Stimulated activated naive CD8-positive, alpha-beta T cell treated with anti-CD3 and anti-CD28 coated beads, Interleukin-15, amount 100 ng/mL, for 72 hours (primary cell): ENCODE measurements at regions not wholly inside any gene's neighbourhood (a gene's known extent, or its start where the extent isn't known, plus 50 kb on each side); places are given as distances from the start of the nearest gene placed in this dataset.
"Not testable (repeated sequence)": the region's sequence is repeated elsewhere in the genome, so short reads cannot be mapped to it uniquely, and the experiment has no call there.

Experiments
- ATAC-seq: fragments of 150-1000 bp; cut with Tn5 transposase; 2 replicates; pipeline ENCODE4 v1.10.0; 2021; ENCODE audit warnings: mild to moderate bottlenecking, moderate library complexity
- DNase-seq, 2 donors: peaks; one replicate each; pipeline ENCODE4 v3.0.0; 2021 to 2022
- H3K27ac Mint-ChIP-seq, 2 donors: one replicate each; pipeline ENCODE4 v1.8.0; 2022; ENCODE audit warnings: mild to moderate bottlenecking in 2 of 2, mixed read lengths in 2 of 2, moderate library complexity in 2 of 2
- H3K27me3 Mint-ChIP-seq: one replicate; pipeline ENCODE4 v1.8.0; 2022; ENCODE audit warnings: mixed read lengths
- H3K4me1 Mint-ChIP-seq: one replicate; pipeline ENCODE4 v1.8.0; 2022; ENCODE audit warnings: mild to moderate bottlenecking, mixed read lengths
- H3K4me3 Mint-ChIP-seq, 2 donors: one replicate each; pipeline ENCODE4 v1.8.0; 2022; ENCODE audit warnings: mild to moderate bottlenecking in 2 of 2, mixed read lengths in 2 of 2, moderate library complexity in 1 of 2
- H3K9me3 Mint-ChIP-seq, 2 donors: one replicate each; pipeline ENCODE4 v1.8.0; 2022; ENCODE audit warnings: mixed read lengths in 2 of 2

DNA sequence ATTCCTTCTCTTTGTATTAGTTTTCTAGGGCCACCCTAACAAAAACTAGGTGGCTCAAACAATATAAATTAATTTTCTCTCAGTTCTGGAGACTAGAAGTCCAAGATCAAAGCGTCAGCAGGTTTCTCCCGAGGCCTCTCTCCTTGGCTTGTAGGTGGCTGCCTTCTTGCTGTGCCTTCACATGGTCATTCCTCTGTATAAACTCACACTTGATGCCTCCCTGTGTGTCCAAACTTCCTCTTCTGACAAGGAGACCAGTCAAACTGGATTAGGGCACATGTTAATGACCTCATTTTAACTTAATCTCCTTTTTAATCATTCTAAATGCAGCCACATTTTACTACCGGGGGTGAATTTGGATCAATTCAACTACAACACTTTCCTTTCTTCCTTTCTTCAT, 691.1 kb downstream of the DIPK2A start:
- Mint-ChIP-seq H3K9me3 (peaks cover 21 to 30% of the 10 kb centered on the region in 2 donors), H3K4me3 (no peak overlapping the region), H3K4me1 (no peaks in the 10 kb centered on the region), H3K27ac (no peak overlapping the region), H3K27me3 (no peaks in the 10 kb centered on the region)
- DNase-seq (no peak), ATAC-seq (no peak)

DNA sequence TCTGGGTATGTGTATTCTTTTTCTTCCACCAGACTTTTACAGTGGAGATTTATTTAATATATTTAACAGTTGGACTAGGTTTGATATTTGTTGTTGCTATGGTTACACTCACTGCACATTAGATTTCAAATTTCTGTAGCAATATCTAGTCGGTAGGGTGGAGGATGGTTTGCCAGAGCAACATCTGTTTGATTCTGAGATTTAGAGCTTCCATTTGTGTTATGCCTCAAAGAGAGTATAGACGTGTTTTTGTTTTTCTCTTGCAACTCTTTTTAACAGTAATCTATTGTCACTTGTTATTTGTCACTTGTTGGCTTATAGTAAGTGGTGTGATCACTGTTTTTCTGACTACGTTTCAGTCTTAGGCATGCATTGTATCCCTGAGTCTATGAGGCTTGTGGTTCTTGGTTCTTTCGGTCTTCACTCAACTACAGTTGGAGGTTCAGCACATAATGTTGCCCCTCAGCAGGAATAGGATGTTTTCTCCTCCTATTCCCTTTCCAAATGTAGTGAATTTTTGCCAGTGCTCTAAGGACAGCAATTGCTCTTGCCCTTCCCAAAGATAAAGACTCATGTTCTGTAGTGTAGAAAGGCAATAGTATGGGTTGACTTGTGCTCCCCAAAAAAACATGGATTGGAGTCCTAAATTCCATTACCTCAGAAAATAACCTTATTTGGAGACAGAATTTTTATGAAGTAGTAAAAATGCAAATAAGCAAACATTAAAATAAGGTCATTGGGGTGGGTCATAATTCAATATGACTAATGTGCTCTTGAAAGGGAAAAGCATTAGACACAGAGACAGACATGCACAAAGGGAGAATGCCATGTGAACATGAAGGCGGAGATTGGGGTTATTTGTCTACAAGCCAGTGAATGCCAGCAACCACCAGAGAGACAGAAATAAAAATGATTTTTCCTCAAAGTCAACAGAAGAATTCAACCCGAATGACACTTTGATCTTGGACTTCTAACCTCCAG, 692.1 kb downstream of the DIPK2A start:
- ATAC-seq (no peak), DNase-seq (no peak)
- Mint-ChIP-seq H3K9me3 (peaks cover 21 to 30% of the 10 kb centered on the region in 2 donors), H3K4me3 (no peak overlapping the region), H3K27ac (no peak overlapping the region), H3K27me3 (no peaks in the 10 kb centered on the region), H3K4me1 (no peaks in the 10 kb centered on the region)

DNA sequence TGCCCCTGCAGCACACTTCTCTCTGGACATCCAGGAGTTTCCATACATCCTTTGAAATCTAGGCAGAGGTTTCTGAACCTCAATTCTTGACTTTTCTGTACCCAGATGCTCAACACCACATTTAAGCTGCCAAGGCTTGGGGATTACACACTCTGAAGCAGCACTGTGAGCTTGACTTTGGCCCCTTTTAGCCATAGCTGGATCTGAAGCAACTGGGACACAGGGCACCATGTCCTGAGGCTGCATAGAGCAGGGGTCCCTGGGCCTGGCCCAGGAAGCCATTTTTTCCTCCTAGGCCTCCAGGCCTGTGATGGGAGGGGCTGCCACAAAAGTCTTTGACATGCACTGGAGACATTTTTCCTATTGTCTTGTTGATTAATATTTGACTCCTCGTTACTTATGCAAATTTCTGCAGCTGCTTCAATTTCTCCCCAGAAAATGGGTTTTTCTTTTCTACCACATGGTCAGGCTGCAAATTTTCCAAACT, 694.0 kb downstream of the DIPK2A start:
- H3K9me3 Mint-ChIP-seq = peaks cover 21 to 30% of the 10 kb centered on the region in 2 donors
- H3K27me3 Mint-ChIP-seq = no peaks in the 10 kb centered on the region
- no peaks in the 10 kb centered on the region for H3K4me1 Mint-ChIP-seq
- no peak overlapping the region for H3K4me3 Mint-ChIP-seq
- H3K27ac Mint-ChIP-seq = no peak overlapping the region
- no peak for DNase-seq
- ATAC-seq = no peak

DNA sequence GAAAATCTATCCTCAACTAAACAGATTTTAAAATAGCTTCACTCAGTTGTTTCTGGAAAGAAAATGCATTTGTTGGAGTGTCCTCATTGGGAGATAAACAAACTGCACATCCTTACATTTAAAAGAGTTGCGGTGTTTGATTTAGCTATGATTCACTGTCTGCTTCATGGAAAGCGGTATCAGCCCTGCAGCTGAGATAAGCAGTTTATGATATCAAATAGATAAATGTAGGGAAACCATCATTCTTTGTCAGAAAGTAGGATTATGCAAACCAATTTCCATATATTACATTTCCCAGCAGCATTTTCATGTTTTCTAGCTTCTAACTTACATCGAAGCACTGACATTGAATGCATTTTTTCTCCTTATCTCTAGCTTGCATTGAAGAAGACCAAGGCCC, 698.9 kb downstream of the DIPK2A start:
- ATAC-seq (no peak), DNase-seq (no peak)
- peaks cover 13 to 16% of the 10 kb centered on the region in 2 donors for H3K9me3 Mint-ChIP-seq
- no peak overlapping the region for H3K4me3 Mint-ChIP-seq
- no peaks in the 10 kb centered on the region for H3K27me3 Mint-ChIP-seq
- no peaks in the 10 kb centered on the region for H3K4me1 Mint-ChIP-seq
- H3K27ac Mint-ChIP-seq = no peak overlapping the region

DNA sequence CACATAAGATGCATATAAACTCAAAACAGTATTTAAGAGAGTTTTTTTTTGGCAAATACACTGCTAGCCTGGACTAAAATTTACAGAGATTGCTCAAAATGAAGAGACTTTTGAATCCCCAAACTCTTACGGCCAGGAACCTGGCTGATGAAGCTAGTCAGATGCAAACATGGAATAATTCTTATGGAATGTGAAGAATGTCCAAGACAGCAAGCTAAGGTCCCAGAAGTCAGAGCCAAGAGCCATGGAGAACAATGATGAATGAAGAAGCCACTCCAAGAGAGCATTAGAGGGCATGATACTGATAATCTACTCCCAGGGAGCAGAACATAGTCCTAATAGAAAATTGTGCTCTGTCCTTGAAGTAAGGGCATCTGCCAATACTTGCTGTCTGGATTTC, 705.5 kb downstream of the DIPK2A start:
- H3K27me3 Mint-ChIP-seq = no peaks in the 10 kb centered on the region
- H3K4me1 Mint-ChIP-seq = no peaks in the 10 kb centered on the region
- no peaks in the 10 kb centered on the region for H3K9me3 Mint-ChIP-seq
- no peak for ATAC-seq
- H3K4me3 Mint-ChIP-seq = no peak overlapping the region
- no peak for DNase-seq
- no peak overlapping the region for H3K27ac Mint-ChIP-seq

DNA sequence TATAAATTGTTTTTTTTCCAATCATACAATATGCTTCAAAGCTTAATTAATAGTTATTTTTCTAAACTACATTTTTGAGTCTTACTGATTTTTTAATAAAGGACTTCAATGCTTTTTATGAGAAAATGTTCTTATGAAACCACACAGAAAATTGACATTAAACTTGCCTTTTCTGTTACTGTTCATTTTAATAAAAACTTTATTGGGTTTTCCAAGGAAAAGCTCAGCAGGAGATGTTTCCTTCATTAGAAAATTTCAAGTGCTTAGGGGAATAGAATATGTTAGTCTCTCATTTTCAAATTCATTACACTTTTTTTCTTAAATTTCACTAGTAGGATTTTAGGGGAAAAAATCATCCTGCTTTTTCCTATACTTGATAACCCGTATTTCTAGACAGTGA, 711.4 kb downstream of the DIPK2A start:
- Mint-ChIP-seq H3K27ac (no peak overlapping the region), H3K4me3 (no peak overlapping the region), H3K27me3 (no peaks in the 10 kb centered on the region), H3K4me1 (no peaks in the 10 kb centered on the region), H3K9me3 (no peaks in the 10 kb centered on the region)
- ATAC-seq (no peak), DNase-seq (no peak)

DNA sequence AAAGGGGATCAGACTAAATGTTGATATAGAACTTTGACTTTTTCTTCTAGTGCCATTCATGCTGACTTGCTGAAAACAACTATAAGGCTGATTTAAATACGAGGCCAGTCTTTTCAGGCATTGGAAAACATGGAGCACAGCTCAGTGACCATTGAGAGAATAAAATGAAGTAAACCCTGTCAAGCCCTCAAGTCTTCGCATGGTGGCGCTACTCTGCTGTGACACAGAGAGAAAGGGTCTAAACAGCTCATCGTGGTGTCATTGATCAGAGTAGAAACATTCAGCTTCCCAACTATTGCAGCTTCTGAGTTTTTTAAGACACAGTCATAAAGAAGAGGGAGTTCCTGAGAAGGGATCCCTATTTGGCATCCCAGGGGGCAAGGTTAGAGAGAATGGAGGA, 716.2 kb downstream of the DIPK2A start:
- Mint-ChIP-seq H3K4me3 (no peak overlapping the region), H3K27me3 (no peaks in the 10 kb centered on the region), H3K9me3 (no peaks in the 10 kb centered on the region), H3K4me1 (no peaks in the 10 kb centered on the region), H3K27ac (no peak overlapping the region)
- DNase-seq (no peak), ATAC-seq (no peak)

DNA sequence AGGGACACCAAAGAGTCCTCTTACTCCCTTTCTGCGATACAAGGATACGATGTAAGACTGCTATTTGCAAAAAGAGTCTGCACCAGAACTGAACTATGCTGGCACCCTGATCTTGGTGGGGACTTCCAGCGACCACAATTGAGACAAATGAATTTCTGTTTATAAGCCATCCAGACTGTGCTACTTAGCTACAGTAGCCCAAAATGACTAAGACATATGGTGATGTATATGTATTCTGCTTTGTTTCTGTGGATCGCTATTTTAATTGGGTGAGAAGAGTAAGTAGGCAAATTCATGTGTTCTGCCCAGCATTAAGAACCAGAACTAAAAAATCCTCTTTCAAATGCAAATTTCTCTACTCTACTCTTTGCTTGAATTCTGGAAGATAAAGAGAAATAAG, 720.9 kb downstream of the DIPK2A start:
- Mint-ChIP-seq H3K27ac (no peak overlapping the region), H3K27me3 (no peaks in the 10 kb centered on the region), H3K4me3 (no peak overlapping the region), H3K4me1 (no peaks in the 10 kb centered on the region), H3K9me3 (no peaks in the 10 kb centered on the region)
- ATAC-seq (no peak), DNase-seq (no peak)

DNA sequence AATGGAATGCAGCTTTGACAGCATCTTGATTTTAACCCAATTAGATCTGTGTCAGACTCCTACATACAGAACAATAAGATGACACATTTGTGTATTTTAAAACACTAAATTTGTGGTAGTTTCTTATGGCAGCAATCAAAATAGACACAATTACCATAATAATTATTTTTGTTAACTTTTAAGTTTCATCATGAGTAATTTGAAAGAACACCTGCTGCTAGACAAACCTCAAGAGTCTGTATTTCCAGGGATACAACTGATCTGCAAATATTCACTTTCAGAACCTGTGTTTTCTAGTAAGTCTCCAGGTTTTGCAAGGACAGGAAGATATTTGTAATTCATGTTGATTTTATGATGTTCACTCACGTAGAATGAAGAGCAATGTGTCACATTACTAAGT, 736.8 kb downstream of the DIPK2A start:
- Mint-ChIP-seq H3K27ac (no peak overlapping the region), H3K27me3 (no peaks in the 10 kb centered on the region), H3K4me3 (no peak overlapping the region), H3K9me3 (peaks cover 0 to 5% of the 10 kb centered on the region in 2 donors), H3K4me1 (no peaks in the 10 kb centered on the region)
- DNase-seq (no peak), ATAC-seq (no peak)

DNA sequence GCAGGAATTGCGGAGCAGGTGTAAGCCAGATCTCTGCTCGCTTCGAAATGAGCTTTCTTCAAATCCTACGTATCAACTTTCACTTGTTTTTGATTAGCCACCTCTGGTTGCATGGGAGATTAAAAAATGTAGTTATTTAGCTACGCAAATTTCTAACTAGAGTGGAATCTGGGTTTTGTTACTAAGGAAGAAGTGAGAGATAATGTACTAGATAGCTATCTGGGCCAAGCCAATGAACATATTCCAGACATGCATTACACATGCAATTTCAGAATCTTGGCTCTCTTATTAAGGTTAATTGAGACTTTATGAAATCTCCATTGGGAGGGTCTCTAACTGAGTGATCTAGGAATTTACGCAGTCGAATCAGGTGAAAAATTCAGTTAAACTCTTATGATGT, 765.7 kb downstream of the DIPK2A start:
- ATAC-seq (no peak), DNase-seq (no peak)
- Mint-ChIP-seq H3K9me3 (no peaks in the 10 kb centered on the region), H3K27ac (no peak overlapping the region), H3K27me3 (no peaks in the 10 kb centered on the region), H3K4me3 (no peak overlapping the region), H3K4me1 (no peaks in the 10 kb centered on the region)

DNA sequence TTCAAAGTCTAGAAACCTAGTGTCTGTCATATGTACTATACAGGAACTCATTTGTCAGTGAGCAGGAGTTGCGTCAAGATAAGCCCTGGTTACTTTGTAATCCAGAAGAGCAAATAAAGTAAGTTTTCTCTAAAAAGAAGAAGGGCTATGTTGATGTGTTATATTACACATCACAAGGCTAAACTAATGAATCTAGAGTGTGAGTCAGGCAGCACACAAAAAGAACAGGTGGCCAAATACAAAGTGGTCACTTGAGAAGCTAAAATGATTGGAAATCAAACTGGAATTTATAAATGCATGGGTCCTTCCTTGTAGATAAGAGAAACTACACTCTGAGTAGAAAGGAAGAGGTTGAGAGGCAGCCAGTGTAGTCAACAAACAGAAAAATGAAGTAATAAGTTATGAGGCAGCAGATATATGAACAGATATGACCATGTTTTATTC, 771.6 kb downstream of the DIPK2A start:
- ATAC-seq (no peak), DNase-seq (no peak)
- Mint-ChIP-seq H3K9me3 (no peaks in the 10 kb centered on the region), H3K4me3 (no peak overlapping the region), H3K27me3 (no peaks in the 10 kb centered on the region), H3K4me1 (no peaks in the 10 kb centered on the region), H3K27ac (no peak overlapping the region)

DNA sequence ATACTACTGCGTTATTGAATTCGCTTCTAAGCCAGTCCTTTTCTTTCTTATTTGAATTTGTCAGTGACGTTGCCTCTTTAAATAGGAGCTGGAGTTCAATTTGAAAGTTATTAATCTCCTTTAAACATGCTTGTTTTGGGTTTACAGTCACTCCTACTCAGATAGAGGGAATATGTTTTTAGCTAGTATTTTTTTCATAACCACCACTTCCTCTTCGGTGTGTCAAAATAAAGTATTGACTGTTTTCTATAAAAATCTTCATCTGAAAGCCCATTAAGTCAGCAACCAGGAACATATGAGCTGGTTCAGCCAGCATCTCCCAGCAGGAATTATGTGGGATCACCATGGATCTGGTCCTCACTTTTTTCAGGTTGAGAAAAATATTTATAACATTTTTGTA, 772.9 kb downstream of the DIPK2A start:
- Mint-ChIP-seq H3K27me3 (no peaks in the 10 kb centered on the region), H3K27ac (no peak overlapping the region), H3K9me3 (no peaks in the 10 kb centered on the region), H3K4me1 (no peaks in the 10 kb centered on the region), H3K4me3 (no peak overlapping the region)
- no peak for ATAC-seq
- DNase-seq = no peak

DNA sequence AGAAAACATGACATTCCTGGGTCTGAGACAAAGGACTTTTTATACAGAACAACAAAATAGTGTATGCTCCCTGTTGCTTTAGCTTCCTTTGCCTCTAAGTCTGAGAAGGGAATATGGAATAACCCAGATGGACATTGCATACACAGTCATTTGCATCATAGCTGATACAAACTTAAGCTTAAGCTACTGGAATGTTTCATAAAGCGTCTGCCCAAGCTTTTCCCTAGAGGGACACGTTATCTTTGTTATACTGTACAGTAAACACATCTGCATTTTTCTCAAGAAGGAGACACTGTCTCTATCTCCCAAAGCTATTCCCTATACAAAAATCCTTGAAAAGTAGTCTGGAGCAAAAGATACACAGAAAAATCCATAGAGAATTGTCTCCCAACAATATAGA, 775.0 kb downstream of the DIPK2A start:
- no peak overlapping the region for H3K27ac Mint-ChIP-seq
- DNase-seq = no peak
- no peaks in the 10 kb centered on the region for H3K9me3 Mint-ChIP-seq
- no peak overlapping the region for H3K4me3 Mint-ChIP-seq
- no peaks in the 10 kb centered on the region for H3K4me1 Mint-ChIP-seq
- no peaks in the 10 kb centered on the region for H3K27me3 Mint-ChIP-seq
- ATAC-seq = no peak

DNA sequence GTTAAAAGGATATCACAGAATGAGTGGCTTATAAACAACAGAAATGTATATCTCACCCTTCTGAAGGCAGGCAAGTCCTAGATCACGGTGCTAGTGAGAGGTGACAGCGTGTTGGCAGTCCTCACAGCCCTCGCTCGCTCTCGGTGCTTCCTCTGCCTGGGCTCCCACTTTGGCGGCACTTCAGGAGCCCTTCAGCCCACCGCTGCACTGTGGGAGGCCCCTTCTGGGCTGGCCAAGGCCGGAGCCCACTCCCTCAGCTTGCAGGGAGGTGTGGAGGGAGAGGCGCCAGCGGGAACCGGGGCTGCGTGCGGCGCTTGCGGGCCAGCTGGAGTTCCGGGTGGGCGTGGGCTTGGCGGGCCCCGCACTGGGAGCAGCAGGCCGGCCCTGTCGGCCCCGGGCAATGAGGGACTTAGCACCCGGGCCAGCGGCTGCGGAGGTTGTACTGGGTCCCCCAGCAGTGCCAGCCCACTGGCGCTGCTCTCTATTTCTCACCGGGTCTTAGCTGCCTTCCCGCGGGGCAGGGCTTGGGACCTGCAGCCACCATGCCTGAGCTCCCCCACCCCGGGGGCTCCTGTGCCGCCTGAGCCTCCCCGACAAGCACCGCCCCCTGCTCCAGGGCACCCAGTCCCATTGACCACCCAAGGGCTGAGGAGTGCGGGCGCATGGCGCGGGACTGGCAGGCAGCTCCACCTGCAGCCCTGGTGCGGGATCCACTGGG, 778.1 kb downstream of the DIPK2A start:
- ATAC-seq, H3K9me3 Mint-ChIP-seq, H3K27ac Mint-ChIP-seq, H3K4me1 Mint-ChIP-seq, DNase-seq, H3K27me3 Mint-ChIP-seq, H3K4me3 Mint-ChIP-seq: not testable (repeated sequence)

DNA sequence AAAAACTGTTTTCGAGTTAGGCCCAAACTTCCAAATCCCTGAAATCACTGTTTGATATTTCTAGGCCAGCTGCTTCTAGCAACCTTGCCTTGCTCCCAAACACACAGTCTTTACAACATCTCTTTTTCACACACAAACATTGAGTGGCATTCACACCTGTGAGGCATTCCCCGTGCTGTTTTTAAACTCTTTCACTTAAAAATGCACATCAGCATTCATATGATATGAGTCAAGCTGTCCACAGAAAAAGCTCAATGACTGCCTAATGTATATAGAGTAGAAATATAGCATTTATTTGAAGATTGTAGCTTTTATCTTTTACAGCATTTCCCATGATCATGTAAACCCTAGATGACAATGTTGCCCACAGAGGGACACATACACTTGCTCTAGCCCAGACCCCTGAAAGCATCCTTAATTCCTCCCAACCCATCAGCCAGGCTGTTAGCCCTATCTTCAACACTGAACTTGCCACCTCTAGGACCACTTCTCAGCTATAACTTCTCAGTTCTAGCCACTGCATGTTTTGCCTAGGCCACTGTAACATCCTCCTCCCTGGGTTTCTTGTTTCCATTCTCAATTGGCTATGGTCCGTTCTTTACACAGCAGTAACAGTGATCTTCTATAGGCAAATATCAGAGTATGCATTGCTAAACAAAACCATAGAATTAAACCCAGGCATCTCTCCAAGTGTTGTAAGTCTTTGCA, 782.6 kb downstream of the DIPK2A start:
- H3K9me3 Mint-ChIP-seq = peaks cover 0 to 17% of the 10 kb centered on the region in 2 donors
- H3K27me3 Mint-ChIP-seq = no peaks in the 10 kb centered on the region
- ATAC-seq (no peak), DNase-seq (no peak)
- no peak overlapping the region for H3K4me3 Mint-ChIP-seq
- no peak overlapping the region for H3K27ac Mint-ChIP-seq
- H3K4me1 Mint-ChIP-seq = no peaks in the 10 kb centered on the region
